ENCODE measurements at regions not wholly inside any gene's neighbourhood (a gene's known extent, or its start where the extent isn't known, plus 50 kb on each side); places are given as distances from the start of the nearest gene placed in this dataset.

GRCh38 chr3:167188592-167188991 is 191.5 kb downstream of the ZBBX start:
- ChIA-PET POLR2A (no interaction called here), CTCF (no interaction called here)
- DNase-seq (ENCODE audit: unreplicated experiment) = no peak
- Mint-ChIP-seq H3K4me3 (ENCODE audit: unreplicated experiment) (no peak overlapping the region), H3K27me3 (ENCODE audit: insufficient read depth, unreplicated experiment) (no peaks in the 10 kb centered on the region), H3K36me3 (ENCODE audit: insufficient read depth, unreplicated experiment) (no peaks in the 10 kb centered on the region), H3K9me3 (ENCODE audit: unreplicated experiment) (peaks cover 15% of the 10 kb centered on the region), H3K27ac (ENCODE audit: low read depth, unreplicated experiment) (no peak overlapping the region), H3K4me1 (ENCODE audit: insufficient read depth, unreplicated experiment) (no peaks in the 10 kb centered on the region)
- no peak for TF ChIP-seq CTCF (IDR thresholded peaks at IDR 0.05; ENCODE audit: unreplicated experiment)
- intact Hi-C loops (cut with micrococcal nuclease) = no loop called here
- no TSS peak for BruUV-seq (replicated peaks)

GRCh38 chr3:167187221-167187620 is 192.9 kb downstream of the ZBBX start:
- no peak overlapping the region for H3K4me3 Mint-ChIP-seq (ENCODE audit: unreplicated experiment)
- intact Hi-C loops (cut with micrococcal nuclease) = no loop called here
- peaks cover 10% of the 10 kb centered on the region for H3K9me3 Mint-ChIP-seq (ENCODE audit: unreplicated experiment)
- no peaks in the 10 kb centered on the region for H3K4me1 Mint-ChIP-seq (ENCODE audit: insufficient read depth, unreplicated experiment)
- CTCF ChIA-PET = no interaction called here
- no peak for DNase-seq (ENCODE audit: unreplicated experiment)
- H3K27me3 Mint-ChIP-seq (ENCODE audit: insufficient read depth, unreplicated experiment) = no peaks in the 10 kb centered on the region
- TF ChIP-seq CTCF (IDR thresholded peaks at IDR 0.05; ENCODE audit: unreplicated experiment) = no peak
- no TSS peak for BruUV-seq (replicated peaks)
- H3K27ac Mint-ChIP-seq (ENCODE audit: low read depth, unreplicated experiment) = no peak overlapping the region
- POLR2A ChIA-PET = no interaction called here
- H3K36me3 Mint-ChIP-seq (ENCODE audit: insufficient read depth, unreplicated experiment) = no peaks in the 10 kb centered on the region

DNA sequence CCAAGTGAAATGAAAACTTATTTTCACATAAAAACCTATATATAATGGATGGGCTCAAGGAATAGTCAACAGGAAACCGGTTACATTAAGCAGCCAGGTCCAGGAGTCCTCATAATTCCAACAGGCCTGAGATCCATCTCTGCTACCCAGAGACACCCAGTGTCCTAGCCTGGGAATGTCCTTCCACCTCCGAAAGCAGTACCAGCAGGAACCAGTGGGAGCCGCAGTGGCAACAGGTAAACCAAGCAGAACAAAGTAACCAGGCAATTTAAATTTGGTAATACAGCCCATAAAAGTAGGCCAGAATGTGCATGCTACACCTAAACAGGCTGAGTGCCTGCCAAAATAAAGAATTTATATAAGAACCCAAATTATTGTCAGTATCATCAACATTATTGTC is 195.6 kb downstream of the ZBBX start:
- ChIA-PET CTCF (interaction anchor here (0.6 kb wide), 1 partner anchor 9 kb away, joined by 3 read pairs; no protein-coding TSS in a partner anchor), POLR2A (no interaction called here)
- Mint-ChIP-seq H3K27ac (ENCODE audit: low read depth, unreplicated experiment) (no peak overlapping the region), H3K4me3 (ENCODE audit: unreplicated experiment) (no peak overlapping the region), H3K9me3 (ENCODE audit: unreplicated experiment) (no peaks in the 10 kb centered on the region), H3K4me1 (ENCODE audit: insufficient read depth, unreplicated experiment) (no peaks in the 10 kb centered on the region), H3K36me3 (ENCODE audit: insufficient read depth, unreplicated experiment) (no peaks in the 10 kb centered on the region), H3K27me3 (ENCODE audit: insufficient read depth, unreplicated experiment) (no peaks in the 10 kb centered on the region)
- intact Hi-C loops (cut with micrococcal nuclease) = no loop called here
- TF ChIP-seq CTCF (IDR thresholded peaks at IDR 0.05; ENCODE audit: unreplicated experiment) = no peak
- no TSS peak for BruUV-seq (replicated peaks)
- DNase-seq (ENCODE audit: unreplicated experiment) = no peak

DNA sequence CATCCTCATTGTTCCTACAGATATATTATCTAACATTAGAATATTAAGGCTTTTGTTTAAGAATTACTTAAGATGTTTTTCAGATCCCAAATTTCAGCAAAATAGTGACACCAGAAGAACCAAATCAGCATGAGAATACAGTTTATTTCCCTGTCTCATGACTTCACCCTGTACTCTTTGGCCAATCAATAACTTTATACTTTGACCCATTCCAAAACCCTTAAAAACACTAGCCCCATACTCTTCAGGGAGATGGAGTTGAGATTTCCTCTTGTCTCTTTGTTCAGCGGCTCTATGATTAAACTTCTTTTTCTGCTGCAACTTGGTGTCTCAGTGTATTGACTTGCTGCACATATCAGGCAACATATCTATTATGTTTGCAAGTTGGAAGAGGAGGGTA is 207.7 kb downstream of the ZBBX start:
- Mint-ChIP-seq H3K9me3 (ENCODE audit: unreplicated experiment) (peaks cover 8% of the 10 kb centered on the region), H3K36me3 (ENCODE audit: insufficient read depth, unreplicated experiment) (no peaks in the 10 kb centered on the region), H3K27ac (ENCODE audit: low read depth, unreplicated experiment) (no peak overlapping the region), H3K4me3 (ENCODE audit: unreplicated experiment) (no peak overlapping the region), H3K4me1 (ENCODE audit: insufficient read depth, unreplicated experiment) (no peaks in the 10 kb centered on the region), H3K27me3 (ENCODE audit: insufficient read depth, unreplicated experiment) (no peaks in the 10 kb centered on the region)
- CTCF ChIA-PET = no interaction called here
- POLR2A ChIA-PET = no interaction called here
- DNase-seq (ENCODE audit: unreplicated experiment) = no peak
- TF ChIP-seq CTCF (IDR thresholded peaks at IDR 0.05; ENCODE audit: unreplicated experiment) = no peak
- intact Hi-C loops (cut with micrococcal nuclease) = no loop called here
- no TSS peak for BruUV-seq (replicated peaks)
